ENCODE measurements at regions not wholly inside any gene's neighbourhood (a gene's known extent, or its start where the extent isn't known, plus 50 kb on each side); places are given as distances from the start of the nearest gene placed in this dataset.

DNA sequence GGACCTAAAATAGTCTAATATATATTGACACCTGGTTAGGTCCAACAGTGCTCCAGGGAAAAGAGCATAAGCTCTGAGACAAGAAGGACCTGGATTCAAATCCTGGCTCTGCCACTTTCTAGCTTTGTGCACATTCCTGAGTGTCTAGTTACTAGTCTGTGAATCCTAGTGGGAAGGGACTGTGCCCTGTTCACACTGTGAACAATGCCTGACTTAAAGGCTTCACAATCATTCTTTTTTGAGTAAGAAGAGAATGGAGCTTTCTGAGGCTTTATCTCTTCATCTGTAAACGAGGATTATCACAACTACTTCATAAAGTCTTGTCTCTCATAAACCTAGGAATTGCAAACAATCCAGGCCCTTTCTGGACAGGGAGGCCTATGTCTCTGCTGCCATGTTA lies 235.9 kb downstream of the SOX2 start:
- H3K4me3 ChIP-seq (ENCODE audit: low read depth in 1 of 2, low read length in 2 of 2): no peak overlapping the region
- H3K27ac ChIP-seq (ENCODE audit: low read depth, low read length): no peak overlapping the region
- no peak overlapping the region for H3K9ac ChIP-seq (ENCODE audit: low read length)
- no peaks in the 10 kb centered on the region for H3K9me3 ChIP-seq (ENCODE audit: low read length)
- no peaks in the 10 kb centered on the region for H3K4me1 ChIP-seq (ENCODE audit: insufficient read depth, low read length)
- no peaks in the 10 kb centered on the region for H3K36me3 ChIP-seq (ENCODE audit: insufficient read depth, low read length)
- H3K27me3 ChIP-seq (ENCODE audit: control insufficient read depth in 1 of 2, insufficient read depth in 2 of 2, low read length in 2 of 2): no peaks in the 10 kb centered on the region

DNA sequence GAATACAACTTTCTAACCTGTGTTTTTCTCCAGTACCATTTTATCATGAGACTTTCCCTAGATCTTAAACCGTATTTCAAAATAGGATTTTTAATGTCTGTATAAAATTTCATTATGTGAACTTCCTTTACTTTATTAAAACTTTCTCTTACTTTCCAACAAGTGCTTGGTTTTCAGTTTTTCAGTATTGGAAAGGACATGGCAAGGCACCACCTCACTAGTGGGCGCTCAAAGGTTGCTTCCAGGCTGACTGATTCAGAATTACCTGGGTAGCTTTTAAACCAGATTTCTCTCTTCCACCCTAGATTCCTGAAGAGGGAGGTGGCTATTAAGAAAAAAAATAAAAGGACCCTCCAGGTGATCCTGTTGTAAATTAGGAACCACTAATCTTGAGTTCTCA lies 236.6 kb downstream of the SOX2 start:
- Histone ChIP-seq H3K9me3 (ENCODE audit: low read length) (no peaks in the 10 kb centered on the region), H3K27ac (ENCODE audit: low read depth, low read length) (no peak overlapping the region), H3K36me3 (ENCODE audit: insufficient read depth, low read length) (no peaks in the 10 kb centered on the region)

DNA sequence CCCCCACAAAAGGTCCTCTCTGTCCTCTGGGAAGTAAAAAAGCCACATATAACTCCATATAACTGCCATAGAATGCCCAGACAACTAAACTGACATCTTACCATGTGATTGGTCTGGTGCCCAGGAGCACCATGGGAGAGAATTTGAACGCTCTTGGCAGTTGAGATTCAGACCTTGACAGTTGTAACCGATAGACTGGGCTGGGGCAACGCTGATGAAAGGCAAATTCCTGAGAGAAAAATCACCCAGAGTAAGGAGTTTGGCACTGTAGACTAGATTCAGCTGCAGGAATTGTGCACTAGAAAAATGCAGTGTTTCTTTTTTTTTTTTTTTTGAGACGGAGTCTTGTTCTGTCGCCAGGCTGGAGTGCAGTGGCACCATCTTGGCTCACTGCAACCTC lies 240.5 kb downstream of the SOX2 start:
- Histone ChIP-seq H3K4me1 (ENCODE audit: insufficient read depth, low read length) (no peaks in the 10 kb centered on the region), H3K9me3 (ENCODE audit: low read length) (no peaks in the 10 kb centered on the region), H3K27ac (ENCODE audit: low read depth, low read length) (no peak overlapping the region), H3K36me3 (ENCODE audit: insufficient read depth, low read length) (no peaks in the 10 kb centered on the region), H3K4me3 (ENCODE audit: low read depth in 1 of 2, low read length in 2 of 2) (no peak overlapping the region), H3K9ac (ENCODE audit: low read length) (no peak overlapping the region), H3K27me3 (ENCODE audit: control insufficient read depth in 1 of 2, insufficient read depth in 2 of 2, low read length in 2 of 2) (no peaks in the 10 kb centered on the region)

More for the DNA sequence above, 236.6 kb downstream of the SOX2 start:
- H3K4me1 ChIP-seq (ENCODE audit: insufficient read depth, low read length): no peaks in the 10 kb centered on the region
- no peak overlapping the region for H3K9ac ChIP-seq (ENCODE audit: low read length)
- H3K27me3 ChIP-seq (ENCODE audit: control insufficient read depth in 1 of 2, insufficient read depth in 2 of 2, low read length in 2 of 2): no peaks in the 10 kb centered on the region
- no peak overlapping the region for H3K4me3 ChIP-seq (ENCODE audit: low read depth in 1 of 2, low read length in 2 of 2)

- no peaks in the 10 kb centered on the region for H3K9me3 ChIP-seq (ENCODE audit: low read length)
- no peak overlapping the region for H3K27ac ChIP-seq (ENCODE audit: low read depth, low read length)
- H3K36me3 ChIP-seq (ENCODE audit: insufficient read depth, low read length): no peaks in the 10 kb centered on the region
- no peaks in the 10 kb centered on the region for H3K27me3 ChIP-seq (ENCODE audit: control insufficient read depth in 1 of 2, insufficient read depth in 2 of 2, low read length in 2 of 2)
- H3K4me1 ChIP-seq (ENCODE audit: insufficient read depth, low read length): no peaks in the 10 kb centered on the region
- no peak overlapping the region for H3K9ac ChIP-seq (ENCODE audit: low read length)
- no peak overlapping the region for H3K4me3 ChIP-seq (ENCODE audit: low read depth in 1 of 2, low read length in 2 of 2)
These were observed 241.2 kb downstream of the SOX2 start for GRCh38 chr3:181952929-181953328.

DNA sequence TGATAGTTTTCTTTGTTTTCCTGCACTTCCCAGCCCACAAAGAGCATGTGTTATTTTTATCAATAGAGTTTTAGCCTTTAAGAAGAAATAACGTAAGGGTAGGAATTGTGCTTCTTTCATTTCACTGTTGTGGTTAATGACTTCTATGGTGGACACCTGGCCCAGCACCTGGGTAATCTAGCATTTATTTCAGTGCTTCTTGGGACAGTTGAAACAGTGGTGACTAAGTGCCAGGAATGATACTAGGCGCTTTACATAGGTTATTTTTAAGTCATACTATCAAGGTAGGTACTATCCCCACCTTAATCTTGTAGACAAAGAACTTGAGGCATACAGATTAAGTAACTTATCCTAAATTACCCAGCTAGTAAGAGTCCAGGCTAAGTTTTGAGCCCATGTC lies 243.8 kb downstream of the SOX2 start:
- H3K9ac ChIP-seq (ENCODE audit: low read length): no peak overlapping the region
- no peak overlapping the region for H3K4me3 ChIP-seq (ENCODE audit: low read depth in 1 of 2, low read length in 2 of 2)
- no peaks in the 10 kb centered on the region for H3K4me1 ChIP-seq (ENCODE audit: insufficient read depth, low read length)
- H3K27ac ChIP-seq (ENCODE audit: low read depth, low read length): no peak overlapping the region
- no peaks in the 10 kb centered on the region for H3K27me3 ChIP-seq (ENCODE audit: control insufficient read depth in 1 of 2, insufficient read depth in 2 of 2, low read length in 2 of 2)
- H3K36me3 ChIP-seq (ENCODE audit: insufficient read depth, low read length): no peaks in the 10 kb centered on the region
- H3K9me3 ChIP-seq (ENCODE audit: low read length): no peaks in the 10 kb centered on the region

DNA sequence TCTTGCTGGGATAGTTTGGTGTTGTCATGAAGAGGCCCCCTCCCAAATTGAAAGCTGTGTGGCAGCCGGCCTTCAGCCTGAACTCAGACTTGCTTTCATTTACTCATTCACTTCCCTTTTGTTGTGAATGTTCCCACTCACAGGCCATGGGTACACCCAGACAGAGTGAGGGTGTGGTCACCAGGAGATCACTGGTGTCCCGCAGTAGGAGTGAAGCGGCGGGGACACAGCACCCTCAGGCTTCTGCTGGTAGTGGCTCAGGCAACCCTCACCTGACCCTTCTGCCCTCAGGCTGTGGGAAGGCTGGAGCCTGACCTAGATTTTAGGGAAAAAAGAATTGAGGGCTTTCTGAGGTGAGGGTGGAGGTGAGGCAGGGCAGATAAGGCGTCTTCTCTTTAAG lies 244.4 kb downstream of the SOX2 start:
- Histone ChIP-seq H3K36me3 (ENCODE audit: insufficient read depth, low read length) (no peaks in the 10 kb centered on the region), H3K9me3 (ENCODE audit: low read length) (no peaks in the 10 kb centered on the region), H3K9ac (ENCODE audit: low read length) (no peak overlapping the region), H3K4me3 (ENCODE audit: low read depth in 1 of 2, low read length in 2 of 2) (no peak overlapping the region), H3K27me3 (ENCODE audit: control insufficient read depth in 1 of 2, insufficient read depth in 2 of 2, low read length in 2 of 2) (no peaks in the 10 kb centered on the region), H3K4me1 (ENCODE audit: insufficient read depth, low read length) (no peaks in the 10 kb centered on the region), H3K27ac (ENCODE audit: low read depth, low read length) (no peak overlapping the region)

DNA sequence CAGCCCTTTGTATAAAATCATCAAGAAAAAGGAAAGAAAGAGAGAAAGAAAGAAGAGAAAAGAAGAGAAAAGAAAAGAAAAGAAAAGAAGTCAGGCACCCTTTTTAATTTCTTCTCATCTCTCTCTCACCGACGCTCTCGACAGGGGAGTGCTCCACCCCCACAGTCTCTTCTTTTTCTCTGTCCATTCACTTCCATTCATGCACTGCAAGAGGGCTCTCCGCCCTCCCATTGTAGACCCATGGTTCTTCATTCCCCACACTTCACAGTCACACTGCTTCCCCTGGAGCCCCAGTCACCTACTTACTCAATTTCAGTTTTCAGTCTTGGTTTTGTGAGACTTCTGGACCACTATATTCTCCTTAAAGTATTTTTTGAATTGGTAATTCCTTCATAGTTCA lies 254.7 kb downstream of the SOX2 start:
- Histone ChIP-seq H3K4me1 (ENCODE audit: insufficient read depth, low read length) (no peaks in the 10 kb centered on the region), H3K36me3 (ENCODE audit: insufficient read depth, low read length) (no peaks in the 10 kb centered on the region), H3K27ac (ENCODE audit: low read depth, low read length) (no peak overlapping the region), H3K9ac (ENCODE audit: low read length) (no peak overlapping the region), H3K4me3 (ENCODE audit: low read depth in 1 of 2, low read length in 2 of 2) (no peak overlapping the region), H3K9me3 (ENCODE audit: low read length) (no peaks in the 10 kb centered on the region), H3K27me3 (ENCODE audit: control insufficient read depth in 1 of 2, insufficient read depth in 2 of 2, low read length in 2 of 2) (no peaks in the 10 kb centered on the region)

- H3K27ac ChIP-seq (ENCODE audit: low read depth, low read length): no peak overlapping the region
- no peaks in the 10 kb centered on the region for H3K36me3 ChIP-seq (ENCODE audit: insufficient read depth, low read length)
- H3K4me1 ChIP-seq (ENCODE audit: insufficient read depth, low read length): no peaks in the 10 kb centered on the region
- H3K9me3 ChIP-seq (ENCODE audit: low read length): no peaks in the 10 kb centered on the region
- H3K27me3 ChIP-seq (ENCODE audit: control insufficient read depth in 1 of 2, insufficient read depth in 2 of 2, low read length in 2 of 2): no peaks in the 10 kb centered on the region
- no peak overlapping the region for H3K4me3 ChIP-seq (ENCODE audit: low read depth in 1 of 2, low read length in 2 of 2)
- H3K9ac ChIP-seq (ENCODE audit: low read length): no peak overlapping the region
These were observed 258.2 kb downstream of the SOX2 start for GRCh38 chr3:181969925-181970324.

GRCh38 chr3:181971424-181971823 lies 259.7 kb downstream of the SOX2 start:
- Histone ChIP-seq H3K27me3 (ENCODE audit: control insufficient read depth in 1 of 2, insufficient read depth in 2 of 2, low read length in 2 of 2) (no peaks in the 10 kb centered on the region), H3K36me3 (ENCODE audit: insufficient read depth, low read length) (no peaks in the 10 kb centered on the region), H3K27ac (ENCODE audit: low read depth, low read length) (no peak overlapping the region), H3K4me1 (ENCODE audit: insufficient read depth, low read length) (no peaks in the 10 kb centered on the region), H3K9ac (ENCODE audit: low read length) (no peak overlapping the region), H3K4me3 (ENCODE audit: low read depth in 1 of 2, low read length in 2 of 2) (no peak overlapping the region), H3K9me3 (ENCODE audit: low read length) (no peaks in the 10 kb centered on the region)

GRCh38 chr3:181974198-181974597 lies 262.5 kb downstream of the SOX2 start:
- Histone ChIP-seq H3K27me3 (ENCODE audit: control insufficient read depth in 1 of 2, insufficient read depth in 2 of 2, low read length in 2 of 2) (no peaks in the 10 kb centered on the region), H3K27ac (ENCODE audit: low read depth, low read length) (no peak overlapping the region), H3K9ac (ENCODE audit: low read length) (no peak overlapping the region), H3K36me3 (ENCODE audit: insufficient read depth, low read length) (no peaks in the 10 kb centered on the region), H3K4me1 (ENCODE audit: insufficient read depth, low read length) (no peaks in the 10 kb centered on the region), H3K9me3 (ENCODE audit: low read length) (no peaks in the 10 kb centered on the region), H3K4me3 (ENCODE audit: low read depth in 1 of 2, low read length in 2 of 2) (no peak overlapping the region)

DNA sequence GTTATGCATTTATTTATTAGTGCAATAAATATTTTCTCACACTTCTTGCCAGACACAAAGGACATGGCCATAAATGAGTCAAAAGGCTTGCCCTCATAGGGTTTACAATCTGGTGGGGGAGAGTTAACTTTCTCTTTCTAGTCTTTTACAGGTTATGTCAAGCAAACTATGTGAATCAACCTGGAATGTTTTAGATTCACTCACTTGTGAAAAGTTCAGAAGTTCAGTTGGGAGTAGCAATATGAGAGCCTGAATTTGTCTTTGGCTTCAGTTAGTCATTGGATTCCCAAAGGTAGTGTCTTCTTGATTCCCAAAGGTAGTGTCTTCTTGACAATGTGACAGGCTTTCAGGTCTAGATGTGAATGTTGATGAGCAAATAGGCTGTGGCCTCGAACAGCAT lies 264.8 kb downstream of the SOX2 start:
- H3K9me3 ChIP-seq (ENCODE audit: low read length): no peaks in the 10 kb centered on the region
- no peaks in the 10 kb centered on the region for H3K36me3 ChIP-seq (ENCODE audit: insufficient read depth, low read length)
- no peak overlapping the region for H3K27ac ChIP-seq (ENCODE audit: low read depth, low read length)
- no peaks in the 10 kb centered on the region for H3K4me1 ChIP-seq (ENCODE audit: insufficient read depth, low read length)
- no peaks in the 10 kb centered on the region for H3K27me3 ChIP-seq (ENCODE audit: control insufficient read depth in 1 of 2, insufficient read depth in 2 of 2, low read length in 2 of 2)
- H3K4me3 ChIP-seq (ENCODE audit: low read depth in 1 of 2, low read length in 2 of 2): no peak overlapping the region
- no peak overlapping the region for H3K9ac ChIP-seq (ENCODE audit: low read length)

DNA sequence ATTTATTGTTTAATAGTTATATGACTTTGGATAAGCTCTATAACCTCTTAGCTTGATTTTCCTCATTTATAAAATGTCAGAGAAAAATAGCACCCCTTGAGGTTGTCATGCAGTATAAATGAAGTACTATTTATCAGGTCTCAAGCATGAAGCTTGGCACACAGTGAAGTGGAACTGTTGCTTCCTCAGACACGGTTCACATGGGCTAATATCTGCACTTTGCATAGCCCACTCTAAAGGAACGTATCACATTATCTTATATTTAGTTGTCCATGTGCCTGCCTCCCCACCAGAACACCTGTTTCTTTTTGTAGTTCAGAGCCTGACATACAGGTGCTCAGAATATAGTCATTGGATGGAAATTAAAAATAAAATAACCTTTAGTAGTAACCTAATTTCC lies 273.7 kb downstream of the SOX2 start:
- H3K9ac ChIP-seq (ENCODE audit: low read length): no peak overlapping the region
- H3K4me3 ChIP-seq (ENCODE audit: low read depth in 1 of 2, low read length in 2 of 2): no peak overlapping the region
- H3K27ac ChIP-seq (ENCODE audit: low read depth, low read length): no peak overlapping the region
- H3K36me3 ChIP-seq (ENCODE audit: insufficient read depth, low read length): no peaks in the 10 kb centered on the region
- no peaks in the 10 kb centered on the region for H3K27me3 ChIP-seq (ENCODE audit: control insufficient read depth in 1 of 2, insufficient read depth in 2 of 2, low read length in 2 of 2)
- H3K4me1 ChIP-seq (ENCODE audit: insufficient read depth, low read length): no peaks in the 10 kb centered on the region
- no peaks in the 10 kb centered on the region for H3K9me3 ChIP-seq (ENCODE audit: low read length)
